ENCODE measurements at regions not wholly inside any gene's neighbourhood (a gene's known extent, or its start where the extent isn't known, plus 50 kb on each side); places are given as distances from the start of the nearest gene placed in this dataset.

DNA sequence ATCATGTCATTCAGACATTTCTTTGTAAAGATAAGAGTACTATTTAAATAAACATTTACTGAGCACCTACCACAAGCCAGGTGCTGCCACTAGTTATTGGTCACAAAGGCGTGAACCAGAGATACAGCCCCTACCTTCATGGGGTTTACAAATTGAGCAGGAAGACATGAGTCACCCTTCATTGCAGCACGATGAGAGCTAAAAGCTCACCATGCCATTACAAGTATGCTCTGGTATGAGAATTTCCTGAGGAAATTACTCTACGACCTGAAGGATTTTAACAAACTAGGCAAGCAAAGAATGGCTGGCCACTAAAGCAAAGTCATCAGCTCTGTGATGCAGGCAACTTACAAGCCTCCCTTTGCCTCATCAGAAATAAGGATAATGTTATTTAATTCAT, 346.8 kb downstream of the BRINP2 start:
- H3K9ac ChIP-seq (ENCODE audit: low read depth in 1 of 2, low read length in 2 of 2), result no peak overlapping the region
- peaks cover 0 to 3% of the 10 kb centered on the region in 2 donors for H3K27me3 ChIP-seq (ENCODE audit: control insufficient read depth in 2 of 2, insufficient read depth in 2 of 2, low read length in 2 of 2)
- H3K4me1 ChIP-seq (ENCODE audit: control insufficient read depth in 2 of 2, insufficient read depth in 2 of 2, low read length in 2 of 2), result no peaks in the 10 kb centered on the region
- H3K4me3 ChIP-seq (ENCODE audit: low read length in 2 of 2), result no peak overlapping the region
- no peaks in the 10 kb centered on the region for H3K9me3 ChIP-seq (ENCODE audit: control insufficient read depth in 2 of 2, low read length in 2 of 2)
- H3K27ac ChIP-seq (ENCODE audit: low read depth in 2 of 2, low read length in 2 of 2), result no peak overlapping the region
- H3K36me3 ChIP-seq (ENCODE audit: control insufficient read depth in 2 of 2, insufficient read depth in 2 of 2, low read length in 2 of 2), result no peaks in the 10 kb centered on the region

DNA sequence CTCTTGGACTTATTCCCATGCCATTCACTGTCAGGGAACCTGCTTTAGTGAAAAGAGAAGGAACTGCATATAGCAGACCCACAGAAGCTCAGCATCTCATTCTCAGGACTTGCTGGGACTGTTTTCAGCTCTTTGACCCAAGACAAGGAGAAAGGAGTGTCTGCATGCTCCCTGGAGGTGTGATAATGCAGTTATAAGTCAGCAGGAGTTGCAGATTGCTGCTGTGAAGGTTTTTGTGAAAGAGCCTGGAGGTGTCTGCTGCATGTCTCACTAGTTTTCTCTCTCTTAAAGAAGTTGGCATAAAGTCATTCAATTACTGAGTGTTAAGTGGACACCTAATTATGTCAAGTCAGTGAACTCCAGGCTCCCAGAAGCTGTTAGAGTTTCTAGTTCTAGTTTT, 343.4 kb downstream of the BRINP2 start:
- H3K27ac ChIP-seq (ENCODE audit: low read depth in 2 of 2, low read length in 2 of 2), result no peak overlapping the region
- peaks cover 0 to 3% of the 10 kb centered on the region in 2 donors for H3K27me3 ChIP-seq (ENCODE audit: control insufficient read depth in 2 of 2, insufficient read depth in 2 of 2, low read length in 2 of 2)
- no peak overlapping the region for H3K4me3 ChIP-seq (ENCODE audit: low read length in 2 of 2)

DNA sequence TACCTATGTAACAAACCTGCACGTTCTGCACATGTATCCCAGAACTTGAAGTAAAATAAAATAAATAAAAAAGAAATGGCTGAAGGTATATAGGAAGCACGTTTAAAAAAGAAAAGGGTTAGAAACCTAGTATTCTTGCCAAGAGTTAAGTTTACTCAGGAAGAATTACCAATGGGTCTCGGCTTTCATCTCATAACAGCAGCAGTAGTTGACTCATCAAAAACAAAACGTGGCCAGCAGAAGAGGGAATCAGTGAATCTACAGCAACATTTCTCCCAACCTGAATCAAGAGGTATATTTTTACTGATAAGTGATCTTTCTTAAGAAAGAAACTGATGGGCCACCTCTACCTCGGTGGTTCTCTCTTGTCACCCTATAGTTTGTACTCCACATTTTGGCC, 340.3 kb downstream of the BRINP2 start:
- Histone ChIP-seq H3K9me3 (ENCODE audit: control insufficient read depth in 2 of 2, low read length in 2 of 2) (no peaks in the 10 kb centered on the region), H3K4me1 (ENCODE audit: control insufficient read depth in 2 of 2, insufficient read depth in 2 of 2, low read length in 2 of 2) (no peaks in the 10 kb centered on the region), H3K4me3 (ENCODE audit: low read length in 2 of 2) (no peak overlapping the region), H3K27ac (ENCODE audit: low read depth in 2 of 2, low read length in 2 of 2) (no peak overlapping the region), H3K27me3 (ENCODE audit: control insufficient read depth in 2 of 2, insufficient read depth in 2 of 2, low read length in 2 of 2) (peaks cover 0 to 3% of the 10 kb centered on the region in 2 donors), H3K9ac (ENCODE audit: low read depth in 1 of 2, low read length in 2 of 2) (no peak overlapping the region), H3K36me3 (ENCODE audit: control insufficient read depth in 2 of 2, insufficient read depth in 2 of 2, low read length in 2 of 2) (no peaks in the 10 kb centered on the region)

More for the DNA sequence above, 343.4 kb downstream of the BRINP2 start:
- H3K9me3 ChIP-seq (ENCODE audit: control insufficient read depth in 2 of 2, low read length in 2 of 2), result no peaks in the 10 kb centered on the region
- no peak overlapping the region for H3K9ac ChIP-seq (ENCODE audit: low read depth in 1 of 2, low read length in 2 of 2)
- H3K4me1 ChIP-seq (ENCODE audit: control insufficient read depth in 2 of 2, insufficient read depth in 2 of 2, low read length in 2 of 2), result no peaks in the 10 kb centered on the region
- H3K36me3 ChIP-seq (ENCODE audit: control insufficient read depth in 2 of 2, insufficient read depth in 2 of 2, low read length in 2 of 2), result no peaks in the 10 kb centered on the region

DNA sequence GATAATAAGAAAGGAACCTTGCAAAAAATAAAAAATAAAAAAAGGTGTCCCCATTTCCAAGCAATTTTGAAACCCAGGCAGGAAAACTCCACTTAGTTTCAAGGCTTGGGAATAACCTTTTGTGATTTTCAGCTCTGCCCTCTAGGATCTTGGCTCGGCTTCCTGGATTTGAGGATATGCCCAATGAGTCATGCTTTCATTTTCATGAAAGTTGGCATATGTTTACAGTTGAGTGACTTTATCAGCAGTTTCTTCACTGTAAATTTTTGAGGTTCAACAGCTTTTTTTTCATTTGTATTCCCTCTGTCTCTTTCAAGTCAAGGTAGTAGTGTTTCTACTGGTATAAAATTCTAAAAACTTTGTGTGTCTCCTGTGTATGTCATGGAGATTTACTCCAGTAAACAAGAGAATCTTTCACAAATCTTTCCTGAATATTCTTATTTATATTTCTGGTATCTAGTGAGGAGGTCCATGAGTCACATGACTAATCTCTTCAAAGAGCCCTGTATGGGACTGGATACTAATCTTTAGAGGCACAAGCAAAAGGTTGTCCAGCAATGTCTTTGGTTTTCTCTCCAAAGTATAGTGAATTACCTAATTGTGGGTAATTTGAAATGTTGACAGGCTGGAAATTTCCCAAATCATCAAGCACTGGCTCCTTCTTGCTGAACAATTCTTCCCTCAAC, 335.3 kb downstream of the BRINP2 start:
- Histone ChIP-seq H3K36me3 (ENCODE audit: control insufficient read depth in 2 of 2, insufficient read depth in 2 of 2, low read length in 2 of 2) (no peaks in the 10 kb centered on the region), H3K4me3 (ENCODE audit: low read length in 2 of 2) (no peak overlapping the region), H3K9ac (ENCODE audit: low read depth in 1 of 2, low read length in 2 of 2) (no peak overlapping the region), H3K9me3 (ENCODE audit: control insufficient read depth in 2 of 2, low read length in 2 of 2) (no peaks in the 10 kb centered on the region), H3K27me3 (ENCODE audit: control insufficient read depth in 2 of 2, insufficient read depth in 2 of 2, low read length in 2 of 2) (no peaks in the 10 kb centered on the region), H3K4me1 (ENCODE audit: control insufficient read depth in 2 of 2, insufficient read depth in 2 of 2, low read length in 2 of 2) (no peaks in the 10 kb centered on the region), H3K27ac (ENCODE audit: low read depth in 2 of 2, low read length in 2 of 2) (no peak overlapping the region)

DNA sequence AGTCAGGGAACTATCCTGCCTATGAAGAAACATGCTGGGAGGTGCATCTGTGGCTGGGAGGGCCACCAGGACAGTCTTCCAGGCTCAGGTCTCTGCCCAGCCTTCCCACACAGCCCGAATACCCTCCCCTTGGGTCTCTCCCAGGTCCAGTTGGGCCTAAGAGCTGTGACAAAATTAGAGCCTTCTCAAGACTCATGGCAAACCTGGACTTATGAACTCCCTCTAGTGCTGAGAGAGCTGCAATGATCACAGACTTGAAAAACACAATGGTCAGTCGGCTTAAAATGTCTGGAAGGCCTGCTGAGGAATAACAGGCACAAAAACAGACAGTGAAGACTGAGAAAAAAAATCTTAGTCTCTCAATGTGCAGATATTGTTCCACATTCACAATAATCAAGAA, 325.1 kb downstream of the BRINP2 start:
- H3K36me3 ChIP-seq (ENCODE audit: control insufficient read depth in 2 of 2, insufficient read depth in 2 of 2, low read length in 2 of 2), result no peaks in the 10 kb centered on the region
- no peak overlapping the region for H3K27ac ChIP-seq (ENCODE audit: low read depth in 2 of 2, low read length in 2 of 2)
- H3K9ac ChIP-seq (ENCODE audit: low read depth in 1 of 2, low read length in 2 of 2), result no peak overlapping the region
- H3K4me1 ChIP-seq (ENCODE audit: control insufficient read depth in 2 of 2, insufficient read depth in 2 of 2, low read length in 2 of 2), result no peaks in the 10 kb centered on the region
- no peak overlapping the region for H3K4me3 ChIP-seq (ENCODE audit: low read length in 2 of 2)
- H3K9me3 ChIP-seq (ENCODE audit: control insufficient read depth in 2 of 2, low read length in 2 of 2), result no peaks in the 10 kb centered on the region
- no peaks in the 10 kb centered on the region for H3K27me3 ChIP-seq (ENCODE audit: control insufficient read depth in 2 of 2, insufficient read depth in 2 of 2, low read length in 2 of 2)

DNA sequence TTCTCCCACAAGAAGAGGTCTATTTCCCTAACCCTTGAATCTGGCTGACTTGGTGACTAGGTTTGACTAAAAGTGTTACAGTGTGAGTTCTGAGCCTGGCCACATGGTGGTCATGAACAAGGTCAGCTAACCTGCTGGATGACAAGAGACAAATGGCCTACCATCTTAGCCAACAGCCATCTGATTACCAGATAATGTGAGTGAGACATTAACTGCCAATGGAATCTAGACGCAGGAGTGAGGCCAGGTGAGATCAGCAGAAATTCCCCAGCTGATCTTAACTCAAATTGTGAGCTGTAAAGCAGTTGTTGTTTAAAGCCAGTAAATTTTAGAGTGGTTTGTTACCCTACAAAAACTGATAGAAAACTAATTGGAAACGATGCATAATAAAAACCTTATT, 320.0 kb downstream of the BRINP2 start:
- Histone ChIP-seq H3K27me3 (ENCODE audit: control insufficient read depth in 2 of 2, insufficient read depth in 2 of 2, low read length in 2 of 2) (no peaks in the 10 kb centered on the region), H3K36me3 (ENCODE audit: control insufficient read depth in 2 of 2, insufficient read depth in 2 of 2, low read length in 2 of 2) (no peaks in the 10 kb centered on the region), H3K4me3 (ENCODE audit: low read length in 2 of 2) (no peak overlapping the region), H3K27ac (ENCODE audit: low read depth in 2 of 2, low read length in 2 of 2) (no peak overlapping the region), H3K4me1 (ENCODE audit: control insufficient read depth in 2 of 2, insufficient read depth in 2 of 2, low read length in 2 of 2) (no peaks in the 10 kb centered on the region), H3K9me3 (ENCODE audit: control insufficient read depth in 2 of 2, low read length in 2 of 2) (no peaks in the 10 kb centered on the region), H3K9ac (ENCODE audit: low read depth in 1 of 2, low read length in 2 of 2) (no peak overlapping the region)

DNA sequence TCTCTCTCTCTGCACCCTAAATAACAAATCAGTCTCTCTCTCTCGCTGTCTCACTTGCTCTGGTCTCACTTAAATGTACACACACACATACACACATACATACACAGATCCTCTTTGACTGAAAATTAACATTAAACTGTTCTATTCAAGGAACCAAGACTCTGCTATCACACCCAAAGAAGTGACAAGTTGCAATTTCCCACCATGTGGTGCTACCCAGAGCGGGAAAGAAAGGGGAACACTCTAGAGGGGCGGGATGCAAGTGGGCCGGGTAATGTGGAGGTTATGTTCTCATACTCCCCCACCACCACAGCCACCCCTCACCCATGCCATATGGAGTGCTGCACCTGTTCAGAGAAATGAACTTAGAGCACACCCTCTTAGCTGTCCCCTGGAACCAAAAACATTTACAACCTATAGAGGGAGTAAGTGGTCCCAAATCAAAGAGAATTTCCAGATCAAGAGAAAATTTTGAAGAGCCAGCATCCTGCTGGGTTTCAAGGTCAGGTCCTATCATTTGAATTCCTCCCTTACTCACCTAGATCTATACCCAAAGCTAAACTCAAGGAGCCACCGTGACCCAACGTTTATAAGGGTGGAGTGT, 319.4 kb downstream of the BRINP2 start:
- no peaks in the 10 kb centered on the region for H3K4me1 ChIP-seq (ENCODE audit: control insufficient read depth in 2 of 2, insufficient read depth in 2 of 2, low read length in 2 of 2)
- no peaks in the 10 kb centered on the region for H3K9me3 ChIP-seq (ENCODE audit: control insufficient read depth in 2 of 2, low read length in 2 of 2)
- H3K9ac ChIP-seq (ENCODE audit: low read depth in 1 of 2, low read length in 2 of 2), result no peak overlapping the region
- H3K36me3 ChIP-seq (ENCODE audit: control insufficient read depth in 2 of 2, insufficient read depth in 2 of 2, low read length in 2 of 2), result no peaks in the 10 kb centered on the region
- no peaks in the 10 kb centered on the region for H3K27me3 ChIP-seq (ENCODE audit: control insufficient read depth in 2 of 2, insufficient read depth in 2 of 2, low read length in 2 of 2)
- no peak overlapping the region for H3K4me3 ChIP-seq (ENCODE audit: low read length in 2 of 2)
- H3K27ac ChIP-seq (ENCODE audit: low read depth in 2 of 2, low read length in 2 of 2), result no peak overlapping the region

DNA sequence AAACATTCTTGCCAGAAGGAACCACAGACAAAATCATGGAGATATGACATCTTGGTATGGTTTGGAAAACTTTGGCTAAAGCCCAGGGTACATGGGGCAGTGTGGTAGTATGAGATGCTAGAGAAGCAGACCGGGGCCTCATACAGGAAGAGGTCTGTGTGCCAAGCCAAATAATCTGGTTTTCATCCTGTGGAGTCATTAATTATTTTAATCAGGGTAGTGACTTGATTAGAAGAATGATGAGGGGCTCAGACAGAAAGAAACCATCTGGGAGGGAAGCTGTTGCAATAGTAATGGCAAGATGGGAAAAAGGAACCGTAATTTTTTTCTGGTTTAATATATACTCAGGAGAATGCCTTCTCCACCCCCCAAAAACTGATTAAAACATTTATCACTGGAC, 318.0 kb downstream of the BRINP2 start:
- H3K4me1 ChIP-seq (ENCODE audit: control insufficient read depth in 2 of 2, insufficient read depth in 2 of 2, low read length in 2 of 2), result no peaks in the 10 kb centered on the region
- no peak overlapping the region for H3K27ac ChIP-seq (ENCODE audit: low read depth in 2 of 2, low read length in 2 of 2)
- no peaks in the 10 kb centered on the region for H3K36me3 ChIP-seq (ENCODE audit: control insufficient read depth in 2 of 2, insufficient read depth in 2 of 2, low read length in 2 of 2)
- H3K4me3 ChIP-seq (ENCODE audit: low read length in 2 of 2), result no peak overlapping the region
- no peaks in the 10 kb centered on the region for H3K27me3 ChIP-seq (ENCODE audit: control insufficient read depth in 2 of 2, insufficient read depth in 2 of 2, low read length in 2 of 2)
- no peak overlapping the region for H3K9ac ChIP-seq (ENCODE audit: low read depth in 1 of 2, low read length in 2 of 2)
- H3K9me3 ChIP-seq (ENCODE audit: control insufficient read depth in 2 of 2, low read length in 2 of 2), result no peaks in the 10 kb centered on the region

DNA sequence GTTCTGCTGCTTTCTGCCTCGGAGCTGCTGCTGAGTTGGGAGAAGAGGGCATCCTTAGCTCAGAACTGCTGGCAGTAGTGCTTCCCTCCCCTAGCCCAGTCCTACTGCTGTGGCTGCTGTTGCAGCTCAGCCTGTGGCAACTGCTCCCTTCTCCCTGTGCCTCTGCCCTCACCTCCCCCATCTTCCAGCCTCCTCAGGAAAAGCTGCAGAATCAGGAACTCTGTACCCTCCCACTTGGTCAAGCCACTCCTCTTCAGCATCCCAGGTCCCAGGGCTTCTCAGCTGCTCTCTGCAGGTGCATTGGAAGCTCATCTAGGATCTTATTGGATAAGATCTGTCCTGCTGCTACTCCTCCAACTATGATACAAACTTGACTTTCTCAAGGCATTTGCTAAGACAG, 316.7 kb downstream of the BRINP2 start:
- no peaks in the 10 kb centered on the region for H3K9me3 ChIP-seq (ENCODE audit: control insufficient read depth in 2 of 2, low read length in 2 of 2)
- no peaks in the 10 kb centered on the region for H3K4me1 ChIP-seq (ENCODE audit: control insufficient read depth in 2 of 2, insufficient read depth in 2 of 2, low read length in 2 of 2)
- H3K27ac ChIP-seq (ENCODE audit: low read depth in 2 of 2, low read length in 2 of 2), result no peak overlapping the region
- no peak overlapping the region for H3K9ac ChIP-seq (ENCODE audit: low read depth in 1 of 2, low read length in 2 of 2)
- no peaks in the 10 kb centered on the region for H3K36me3 ChIP-seq (ENCODE audit: control insufficient read depth in 2 of 2, insufficient read depth in 2 of 2, low read length in 2 of 2)
- H3K4me3 ChIP-seq (ENCODE audit: low read length in 2 of 2), result no peak overlapping the region
- no peaks in the 10 kb centered on the region for H3K27me3 ChIP-seq (ENCODE audit: control insufficient read depth in 2 of 2, insufficient read depth in 2 of 2, low read length in 2 of 2)

DNA sequence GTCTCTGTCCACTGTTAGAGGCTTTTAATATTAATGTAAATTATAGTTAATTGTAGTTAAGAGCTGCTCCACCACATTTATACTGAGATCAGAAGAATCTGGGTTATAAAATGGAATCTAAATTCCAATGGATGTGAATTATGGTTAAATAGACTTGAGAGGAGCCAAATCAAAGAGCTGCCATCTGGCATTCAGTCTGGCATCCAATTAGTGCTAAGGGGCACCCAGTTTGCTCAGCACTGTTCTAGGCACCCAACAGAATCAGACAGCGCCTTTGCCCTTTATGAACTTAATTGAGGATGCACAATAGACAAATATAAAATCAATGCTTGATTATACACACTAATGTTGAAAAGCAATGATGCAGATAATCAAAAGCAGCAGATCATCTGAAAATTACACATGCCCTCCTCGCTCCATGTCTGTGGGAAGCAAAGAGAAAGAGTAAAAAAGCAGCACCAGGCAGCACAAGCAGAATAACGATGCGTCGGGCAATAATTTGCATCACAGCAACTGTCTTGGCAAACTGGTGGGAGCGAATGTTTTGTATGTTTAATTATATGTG, 310.1 kb downstream of the BRINP2 start:
- Histone ChIP-seq H3K9ac (ENCODE audit: low read depth in 1 of 2, low read length in 2 of 2) (no peak overlapping the region), H3K27ac (ENCODE audit: low read depth in 2 of 2, low read length in 2 of 2) (no peak overlapping the region), H3K4me3 (ENCODE audit: low read length in 2 of 2) (no peak overlapping the region), H3K4me1 (ENCODE audit: control insufficient read depth in 2 of 2, insufficient read depth in 2 of 2, low read length in 2 of 2) (no peaks in the 10 kb centered on the region), H3K36me3 (ENCODE audit: control insufficient read depth in 2 of 2, insufficient read depth in 2 of 2, low read length in 2 of 2) (no peaks in the 10 kb centered on the region), H3K27me3 (ENCODE audit: control insufficient read depth in 2 of 2, insufficient read depth in 2 of 2, low read length in 2 of 2) (no peaks in the 10 kb centered on the region), H3K9me3 (ENCODE audit: control insufficient read depth in 2 of 2, low read length in 2 of 2) (no peaks in the 10 kb centered on the region)

Measured in mucosa of rectum (tissue), 2 donors.